ENCODE measurements at regions not wholly inside any gene's neighbourhood (a gene's known extent, or its start where the extent isn't known, plus 50 kb on each side); places are given as distances from the start of the nearest gene placed in this dataset.
"Not testable (repeated sequence)": the region's sequence is repeated elsewhere in the genome, so short reads cannot be mapped to it uniquely, and the experiment has no call there.

DNA sequence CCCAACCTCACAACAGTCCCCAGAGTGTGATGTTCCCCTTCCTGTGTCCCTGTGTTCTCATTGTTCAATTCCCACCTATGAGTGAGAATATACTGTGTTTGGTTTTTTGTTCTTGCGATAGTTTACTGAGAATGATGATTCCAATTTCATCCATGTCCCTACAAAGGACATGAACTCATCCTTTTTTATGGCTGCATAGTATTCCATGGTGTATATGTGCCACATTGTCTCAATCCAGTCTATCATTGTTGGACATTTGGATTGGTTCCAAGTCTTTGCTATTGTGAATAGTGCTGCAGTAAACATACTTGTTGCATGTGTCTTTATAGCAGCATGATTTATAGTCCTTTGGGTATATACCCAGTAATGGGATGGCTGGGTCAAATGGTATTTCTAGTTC is 152.6 kb downstream of the GOLGA6L4 start:
- TF ChIP-seq ZFX (IDR thresholded peaks at IDR 0.05) = not testable (repeated sequence)
- TF ChIP-seq, protein P1, sequence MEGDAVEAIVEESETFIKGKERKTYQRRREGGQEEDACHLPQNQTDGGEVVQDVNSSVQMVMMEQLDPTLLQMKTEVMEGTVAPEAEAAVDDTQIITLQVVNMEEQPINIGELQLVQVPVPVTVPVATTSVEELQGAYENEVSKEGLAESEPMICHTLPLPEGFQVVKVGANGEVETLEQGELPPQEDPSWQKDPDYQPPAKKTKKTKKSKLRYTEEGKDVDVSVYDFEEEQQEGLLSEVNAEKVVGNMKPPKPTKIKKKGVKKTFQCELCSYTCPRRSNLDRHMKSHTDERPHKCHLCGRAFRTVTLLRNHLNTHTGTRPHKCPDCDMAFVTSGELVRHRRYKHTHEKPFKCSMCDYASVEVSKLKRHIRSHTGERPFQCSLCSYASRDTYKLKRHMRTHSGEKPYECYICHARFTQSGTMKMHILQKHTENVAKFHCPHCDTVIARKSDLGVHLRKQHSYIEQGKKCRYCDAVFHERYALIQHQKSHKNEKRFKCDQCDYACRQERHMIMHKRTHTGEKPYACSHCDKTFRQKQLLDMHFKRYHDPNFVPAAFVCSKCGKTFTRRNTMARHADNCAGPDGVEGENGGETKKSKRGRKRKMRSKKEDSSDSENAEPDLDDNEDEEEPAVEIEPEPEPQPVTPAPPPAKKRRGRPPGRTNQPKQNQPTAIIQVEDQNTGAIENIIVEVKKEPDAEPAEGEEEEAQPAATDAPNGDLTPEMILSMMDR (conservative IDR thresholded peaks at IDR 0.05) = not testable (repeated sequence)
